ENCODE measurements at regions not wholly inside any gene's neighbourhood (a gene's known extent, or its start where the extent isn't known, plus 50 kb on each side); places are given as distances from the start of the nearest gene placed in this dataset.

DNA sequence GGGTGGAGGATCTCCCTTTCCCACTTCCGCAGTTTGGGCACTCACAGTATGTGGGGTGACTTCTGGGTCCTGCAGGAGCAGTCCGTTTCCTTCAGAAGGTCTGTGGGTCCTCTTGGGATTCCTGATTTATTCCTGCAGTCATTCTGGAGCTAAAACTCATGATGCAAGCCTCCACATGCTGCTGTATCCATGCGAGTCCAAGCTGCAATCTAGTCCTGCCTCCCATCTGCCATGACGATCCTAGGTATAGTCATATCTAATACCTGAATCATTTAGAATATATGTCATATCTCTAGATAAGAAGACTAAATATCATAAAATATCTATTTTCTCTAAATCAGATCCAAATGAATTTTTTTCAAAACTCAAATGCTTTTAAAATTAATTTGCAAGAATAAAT lies 103.4 kb upstream of the AHI1 start:
- DNase-seq (ENCODE audit: low read depth): no peak
- TF ChIP-seq, protein P1, sequence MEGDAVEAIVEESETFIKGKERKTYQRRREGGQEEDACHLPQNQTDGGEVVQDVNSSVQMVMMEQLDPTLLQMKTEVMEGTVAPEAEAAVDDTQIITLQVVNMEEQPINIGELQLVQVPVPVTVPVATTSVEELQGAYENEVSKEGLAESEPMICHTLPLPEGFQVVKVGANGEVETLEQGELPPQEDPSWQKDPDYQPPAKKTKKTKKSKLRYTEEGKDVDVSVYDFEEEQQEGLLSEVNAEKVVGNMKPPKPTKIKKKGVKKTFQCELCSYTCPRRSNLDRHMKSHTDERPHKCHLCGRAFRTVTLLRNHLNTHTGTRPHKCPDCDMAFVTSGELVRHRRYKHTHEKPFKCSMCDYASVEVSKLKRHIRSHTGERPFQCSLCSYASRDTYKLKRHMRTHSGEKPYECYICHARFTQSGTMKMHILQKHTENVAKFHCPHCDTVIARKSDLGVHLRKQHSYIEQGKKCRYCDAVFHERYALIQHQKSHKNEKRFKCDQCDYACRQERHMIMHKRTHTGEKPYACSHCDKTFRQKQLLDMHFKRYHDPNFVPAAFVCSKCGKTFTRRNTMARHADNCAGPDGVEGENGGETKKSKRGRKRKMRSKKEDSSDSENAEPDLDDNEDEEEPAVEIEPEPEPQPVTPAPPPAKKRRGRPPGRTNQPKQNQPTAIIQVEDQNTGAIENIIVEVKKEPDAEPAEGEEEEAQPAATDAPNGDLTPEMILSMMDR (IDR thresholded peaks at IDR 0.05; ENCODE audit: low read depth, low read length, missing control alignments): no peak
- no peak overlapping the region for H3K4me3 ChIP-seq (ENCODE audit: low read depth, low read length)
- in situ Hi-C loops (cut with HindIII; ENCODE audit: low sequenced_read_pairs): no loop called here

DNA sequence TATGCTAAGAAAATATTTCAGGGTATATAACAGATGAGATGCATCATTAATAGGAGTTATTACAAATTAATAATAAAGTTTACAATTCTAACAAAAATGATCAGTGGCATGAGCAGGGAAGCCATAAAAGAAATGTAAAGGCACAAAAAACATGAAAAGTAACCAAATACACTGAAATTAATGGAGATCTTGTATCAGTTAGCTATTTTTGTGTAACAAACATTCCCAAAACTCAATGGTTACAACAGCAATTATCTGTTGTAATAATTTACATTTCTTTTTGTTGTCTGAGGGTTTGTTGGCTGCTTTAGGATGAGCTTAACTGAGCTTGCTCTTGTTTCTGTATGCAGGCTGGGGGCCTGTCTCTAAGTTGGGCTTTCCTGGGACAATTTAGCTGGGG lies 104.3 kb upstream of the AHI1 start:
- TF ChIP-seq, protein P1 (IDR thresholded peaks at IDR 0.05; ENCODE audit: low read depth, low read length, missing control alignments): no peak
- in situ Hi-C loops (cut with HindIII; ENCODE audit: low sequenced_read_pairs): no loop called here
- no peak for DNase-seq (ENCODE audit: low read depth)
- H3K4me3 ChIP-seq (ENCODE audit: low read depth, low read length): no peak overlapping the region

DNA sequence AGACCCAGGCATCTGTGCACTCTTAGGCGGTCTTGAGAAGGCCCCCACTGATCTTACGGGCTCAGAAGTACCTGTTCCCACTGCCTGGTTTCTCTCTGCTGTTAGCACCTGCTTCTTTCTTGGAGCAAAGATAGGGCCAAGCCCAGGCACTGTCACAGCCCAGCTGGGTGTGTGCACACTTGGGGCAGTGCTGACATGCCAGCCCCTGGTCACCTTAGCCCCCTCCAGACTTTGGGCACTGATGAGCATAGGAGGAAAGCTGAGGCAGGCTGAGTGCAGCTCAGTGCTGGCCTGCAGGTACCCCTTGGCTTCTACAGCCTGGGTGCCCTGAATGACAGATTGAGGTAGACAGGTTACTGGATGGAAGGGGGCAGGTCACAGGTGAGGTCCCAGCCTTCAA lies 105.7 kb upstream of the AHI1 start:
- H3K4me3 ChIP-seq (ENCODE audit: low read depth, low read length): no peak overlapping the region
- in situ Hi-C loops (cut with HindIII; ENCODE audit: low sequenced_read_pairs): no loop called here
- no peak for DNase-seq (ENCODE audit: low read depth)
- TF ChIP-seq, protein P1 (IDR thresholded peaks at IDR 0.05; ENCODE audit: low read depth, low read length, missing control alignments): no peak

DNA sequence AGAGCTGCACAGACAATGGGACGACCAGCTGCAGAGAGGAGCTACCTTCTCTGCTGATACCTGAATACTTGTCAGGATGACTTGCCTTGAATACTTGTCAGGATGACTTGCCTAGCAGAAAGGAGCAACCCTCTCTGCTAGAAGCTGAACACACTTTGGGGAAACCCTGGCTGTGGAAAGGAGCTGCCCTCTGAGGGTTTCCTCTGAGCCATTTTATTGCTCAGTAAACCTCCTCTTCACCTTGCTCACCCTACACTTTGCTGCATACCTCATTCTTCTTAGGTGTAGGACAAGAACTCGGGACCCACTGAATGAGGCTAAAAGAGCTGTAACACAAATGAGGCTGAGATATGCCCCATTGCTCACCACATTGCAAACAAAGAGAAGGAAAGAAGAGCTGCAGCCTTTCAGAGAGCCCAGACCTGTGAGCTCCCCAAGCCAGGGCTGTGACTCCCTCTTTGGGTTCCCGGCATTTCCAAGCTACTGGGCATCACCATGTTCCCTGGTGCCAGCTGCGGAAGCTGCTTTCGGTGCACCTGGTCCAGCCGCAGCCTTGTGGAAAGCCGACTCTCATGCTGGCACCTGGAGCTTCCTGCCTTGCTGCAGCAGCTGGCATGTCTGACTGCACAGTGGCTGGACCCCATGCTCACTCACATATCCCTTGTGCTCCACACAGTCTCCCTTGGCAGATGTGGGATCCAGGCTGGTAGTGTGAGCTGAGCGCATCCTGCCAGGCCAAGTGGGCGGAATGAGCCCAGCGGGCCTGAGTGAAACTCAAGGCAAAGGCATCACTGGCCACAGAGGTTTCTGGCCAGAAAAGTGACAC lies 106.7 kb upstream of the AHI1 start:
- TF ChIP-seq, protein P1 (IDR thresholded peaks at IDR 0.05; ENCODE audit: low read depth, low read length, missing control alignments): no peak
- in situ Hi-C loops (cut with HindIII; ENCODE audit: low sequenced_read_pairs): no loop called here
- no peak for DNase-seq (ENCODE audit: low read depth)
- no peak overlapping the region for H3K4me3 ChIP-seq (ENCODE audit: low read depth, low read length)

DNA sequence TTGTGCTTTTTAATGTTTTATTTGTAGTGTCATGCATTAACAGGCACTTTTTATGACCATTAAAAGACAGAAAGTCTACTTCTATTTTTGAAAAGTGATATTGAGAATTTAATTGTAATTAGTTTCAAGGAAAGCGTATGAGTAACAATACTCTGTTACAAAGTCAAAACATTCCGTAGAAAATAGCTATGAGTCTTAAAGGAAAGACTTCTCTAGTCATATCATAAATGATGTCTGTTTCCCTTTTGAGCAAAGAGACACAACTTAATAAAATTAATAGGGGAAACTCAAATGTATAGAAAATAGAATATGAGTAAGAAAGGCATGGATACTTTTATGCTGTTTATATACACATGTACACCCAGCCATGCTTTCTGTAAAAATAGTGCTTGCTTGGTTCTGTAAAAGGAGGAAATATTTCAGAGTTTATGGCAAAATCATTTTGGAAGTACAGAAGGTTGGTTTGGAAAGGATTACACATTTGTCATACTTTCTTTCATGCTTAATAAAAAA lies 107.8 kb upstream of the AHI1 start:
- no peak for DNase-seq (ENCODE audit: low read depth)
- in situ Hi-C loops (cut with HindIII; ENCODE audit: low sequenced_read_pairs): no loop called here
- no peak overlapping the region for H3K4me3 ChIP-seq (ENCODE audit: low read depth, low read length)
- TF ChIP-seq, protein P1 (IDR thresholded peaks at IDR 0.05; ENCODE audit: low read depth, low read length, missing control alignments): no peak

DNA sequence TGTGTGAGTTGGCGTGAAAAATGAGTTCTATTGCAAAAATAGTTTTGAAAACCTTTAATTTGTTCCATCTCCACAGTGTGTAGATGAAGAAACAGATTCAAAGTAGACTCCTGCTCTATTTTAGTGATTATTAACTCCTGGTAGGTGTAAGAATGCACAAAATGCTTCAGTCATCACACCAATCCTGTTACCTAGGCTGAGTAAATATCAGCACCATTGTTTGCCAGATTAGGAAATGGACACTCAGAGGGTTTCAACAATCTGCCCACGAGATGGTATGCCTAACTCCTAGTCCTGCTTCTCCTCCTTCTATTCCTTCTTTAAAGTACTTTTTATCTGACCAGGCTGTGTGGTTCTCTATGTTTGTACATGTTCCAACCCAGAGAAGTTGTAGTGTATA lies 108.9 kb upstream of the AHI1 start:
- in situ Hi-C loops (cut with HindIII; ENCODE audit: low sequenced_read_pairs): no loop called here
- H3K4me3 ChIP-seq (ENCODE audit: low read depth, low read length): no peak overlapping the region
- no peak for DNase-seq (ENCODE audit: low read depth)
- TF ChIP-seq, protein P1 (IDR thresholded peaks at IDR 0.05; ENCODE audit: low read depth, low read length, missing control alignments): no peak

All from astrocyte of the cerebellum (primary cell).